PC-3 (cell line): ENCODE measurements at regions not wholly inside any gene's neighbourhood (a gene's known extent, or its start where the extent isn't known, plus 50 kb on each side); places are given as distances from the start of the nearest gene placed in this dataset.

Experiments
- EZH2 ChIP-seq: fragments of 300-600 bp; sonication (generic); IDR thresholded peaks from one replicate; pipeline ENCODE4 v1.6.1; 2017; ENCODE audit warnings: antibody characterized with exemption, mild to moderate bottlenecking, low read length; ENCODE audit not compliant: unreplicated experiment
- EZH2phosphoT487 ChIP-seq: fragments of 300-600 bp; sonication (generic); IDR thresholded peaks from 2 replicates; pipeline ENCODE4 v1.6.1; 2018; ENCODE audit warnings: mild to moderate bottlenecking, antibody characterized with exemption, low read length, borderline replicate concordance
- TF ChIP-seq, protein P1 (sequence below): fragments of 300-600 bp; sonication (generic); conservative IDR thresholded peaks from 2 replicates; pipeline ENCODE4 v1.5.1; 2017; ENCODE audit warnings: antibody characterized with exemption, low read depth, mild to moderate bottlenecking, low read length

DNA sequence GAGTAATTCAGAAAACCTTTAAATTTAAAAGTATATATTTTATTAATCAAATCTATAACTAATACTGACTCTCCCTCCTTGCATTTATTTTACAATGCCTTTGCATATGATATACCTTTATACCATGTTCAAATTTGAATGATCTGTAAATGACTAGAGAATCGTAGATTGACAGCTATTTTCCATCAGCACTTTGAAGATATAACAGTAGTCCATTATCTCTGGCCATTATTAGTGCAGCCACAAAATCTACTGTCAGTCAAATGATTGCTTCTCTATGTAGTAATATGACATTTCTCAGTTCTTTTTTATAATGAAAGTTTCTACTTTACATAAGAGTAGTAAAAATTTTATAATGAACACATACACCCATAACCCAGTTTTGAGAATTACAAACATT is 1054.8 kb upstream of the B3GALT2 start:
- TF ChIP-seq, protein P1, sequence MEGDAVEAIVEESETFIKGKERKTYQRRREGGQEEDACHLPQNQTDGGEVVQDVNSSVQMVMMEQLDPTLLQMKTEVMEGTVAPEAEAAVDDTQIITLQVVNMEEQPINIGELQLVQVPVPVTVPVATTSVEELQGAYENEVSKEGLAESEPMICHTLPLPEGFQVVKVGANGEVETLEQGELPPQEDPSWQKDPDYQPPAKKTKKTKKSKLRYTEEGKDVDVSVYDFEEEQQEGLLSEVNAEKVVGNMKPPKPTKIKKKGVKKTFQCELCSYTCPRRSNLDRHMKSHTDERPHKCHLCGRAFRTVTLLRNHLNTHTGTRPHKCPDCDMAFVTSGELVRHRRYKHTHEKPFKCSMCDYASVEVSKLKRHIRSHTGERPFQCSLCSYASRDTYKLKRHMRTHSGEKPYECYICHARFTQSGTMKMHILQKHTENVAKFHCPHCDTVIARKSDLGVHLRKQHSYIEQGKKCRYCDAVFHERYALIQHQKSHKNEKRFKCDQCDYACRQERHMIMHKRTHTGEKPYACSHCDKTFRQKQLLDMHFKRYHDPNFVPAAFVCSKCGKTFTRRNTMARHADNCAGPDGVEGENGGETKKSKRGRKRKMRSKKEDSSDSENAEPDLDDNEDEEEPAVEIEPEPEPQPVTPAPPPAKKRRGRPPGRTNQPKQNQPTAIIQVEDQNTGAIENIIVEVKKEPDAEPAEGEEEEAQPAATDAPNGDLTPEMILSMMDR, result no peak
- TF ChIP-seq EZH2 (no peak), EZH2phosphoT487 (no peak)
